MG63 (cell line): ENCODE measurements at regions not wholly inside any gene's neighbourhood (a gene's known extent, or its start where the extent isn't known, plus 50 kb on each side); places are given as distances from the start of the nearest gene placed in this dataset.
"Not testable (repeated sequence)": the region's sequence is repeated elsewhere in the genome, so short reads cannot be mapped to it uniquely, and the experiment has no call there.

ENCODE experiments used
- DNase-seq: peaks from one replicate; pipeline ENCODE4 v3.0.0-alpha.2; 2020
- H3K27me3 ChIP-seq: fragments of 250-450 bp; sonication (Bioruptor Pico); 2 replicates; pipeline ENCODE4 v1.5.1; 2020; ENCODE audit warnings: mild to moderate bottlenecking, moderate library complexity
- H3K36me3 ChIP-seq: fragments of 250-450 bp; sonication (Bioruptor Pico); 2 replicates; pipeline ENCODE4 v1.5.1; 2020; ENCODE audit warnings: mild to moderate bottlenecking, moderate library complexity
- H3K4me3 ChIP-seq: fragments of 250-450 bp; sonication (Bioruptor Pico); 2 replicates; pipeline ENCODE4 v1.5.1; 2020; ENCODE audit warnings: mild to moderate bottlenecking, moderate library complexity
- H3K9me3 ChIP-seq: fragments of 250-450 bp; sonication (Bioruptor Pico); 2 replicates; pipeline ENCODE4 v1.5.1; 2020; ENCODE audit warnings: mild to moderate bottlenecking, moderate library complexity

GRCh38 chr9:80690349-80690939 is 998.9 kb downstream of the TLE1 start:
- DNase-seq = no peak
- Histone ChIP-seq H3K27me3 (no peaks in the 10 kb centered on the region), H3K36me3 (no peaks in the 10 kb centered on the region), H3K9me3 (no peaks in the 10 kb centered on the region), H3K4me3 (no peak overlapping the region)

- DNase-seq = no peak
- Histone ChIP-seq H3K36me3 (no peaks in the 10 kb centered on the region), H3K9me3 (no peaks in the 10 kb centered on the region), H3K27me3 (no peaks in the 10 kb centered on the region), H3K4me3 (no peak overlapping the region)
Observed at GRCh38 chr9:80679916-80680315, 1009.4 kb downstream of the TLE1 start.

- DNase-seq = no peak
- no peaks in the 10 kb centered on the region for H3K36me3 ChIP-seq
- H3K27me3 ChIP-seq = no peaks in the 10 kb centered on the region
- H3K9me3 ChIP-seq = no peaks in the 10 kb centered on the region
- H3K4me3 ChIP-seq = no peak overlapping the region
Observed at GRCh38 chr9:80678906-80679305, 1010.4 kb downstream of the TLE1 start.

- H3K4me3 ChIP-seq = no peak overlapping the region
- H3K27me3 ChIP-seq = no peaks in the 10 kb centered on the region
- no peak for DNase-seq
- no peaks in the 10 kb centered on the region for H3K36me3 ChIP-seq
- no peaks in the 10 kb centered on the region for H3K9me3 ChIP-seq
Observed at GRCh38 chr9:80673496-80673895, 1015.9 kb downstream of the TLE1 start.

GRCh38 chr9:80665479-80665878 is 1023.9 kb downstream of the TLE1 start:
- H3K9me3 ChIP-seq = no peaks in the 10 kb centered on the region
- no peak for DNase-seq
- H3K4me3 ChIP-seq = no peak overlapping the region
- no peaks in the 10 kb centered on the region for H3K36me3 ChIP-seq
- no peaks in the 10 kb centered on the region for H3K27me3 ChIP-seq

GRCh38 chr9:80664327-80665210 is 1024.8 kb downstream of the TLE1 start:
- no peak for DNase-seq
- Histone ChIP-seq H3K9me3 (no peaks in the 10 kb centered on the region), H3K36me3 (no peaks in the 10 kb centered on the region), H3K27me3 (no peaks in the 10 kb centered on the region), H3K4me3 (no peak overlapping the region)

GRCh38 chr9:80659751-80660150 is 1029.6 kb downstream of the TLE1 start:
- H3K4me3 ChIP-seq, H3K27me3 ChIP-seq, H3K36me3 ChIP-seq, DNase-seq, H3K9me3 ChIP-seq: not testable (repeated sequence)

- Histone ChIP-seq H3K36me3 (no peaks in the 10 kb centered on the region), H3K27me3 (no peaks in the 10 kb centered on the region), H3K4me3 (no peak overlapping the region), H3K9me3 (no peaks in the 10 kb centered on the region)
- peak; percentile 47 for DNase-seq
Observed at GRCh38 chr9:80651044-80651443, 1038.3 kb downstream of the TLE1 start.

- no peaks in the 10 kb centered on the region for H3K36me3 ChIP-seq
- no peaks in the 10 kb centered on the region for H3K27me3 ChIP-seq
- no peaks in the 10 kb centered on the region for H3K9me3 ChIP-seq
- no peak for DNase-seq
- no peak overlapping the region for H3K4me3 ChIP-seq
Observed at GRCh38 chr9:80649496-80649895, 1039.9 kb downstream of the TLE1 start.

GRCh38 chr9:80649001-80649420 is 1040.3 kb downstream of the TLE1 start:
- no peaks in the 10 kb centered on the region for H3K27me3 ChIP-seq
- no peak overlapping the region for H3K4me3 ChIP-seq
- DNase-seq = peak; percentile 69
- no peaks in the 10 kb centered on the region for H3K36me3 ChIP-seq
- no peaks in the 10 kb centered on the region for H3K9me3 ChIP-seq

- H3K4me3 ChIP-seq = no peak overlapping the region
- H3K27me3 ChIP-seq = no peaks in the 10 kb centered on the region
- DNase-seq = no peak
Observed at GRCh38 chr9:80648336-80648735, 1041.0 kb downstream of the TLE1 start.

GRCh38 chr9:80646211-80646610 is 1043.1 kb downstream of the TLE1 start:
- DNase-seq = no peak
- H3K4me3 ChIP-seq = no peak overlapping the region
- H3K9me3 ChIP-seq = no peaks in the 10 kb centered on the region
- H3K36me3 ChIP-seq = no peaks in the 10 kb centered on the region
- no peaks in the 10 kb centered on the region for H3K27me3 ChIP-seq

More at GRCh38 chr9:80648336-80648735, 1041.0 kb downstream of the TLE1 start:
- H3K36me3 ChIP-seq = no peaks in the 10 kb centered on the region
- H3K9me3 ChIP-seq = no peaks in the 10 kb centered on the region

GRCh38 chr9:80644044-80644443 is 1045.3 kb downstream of the TLE1 start:
- Histone ChIP-seq H3K4me3 (no peak overlapping the region), H3K36me3 (no peaks in the 10 kb centered on the region), H3K9me3 (no peaks in the 10 kb centered on the region), H3K27me3 (no peaks in the 10 kb centered on the region)
- DNase-seq = no peak

GRCh38 chr9:80635065-80635464 is 1054.3 kb downstream of the TLE1 start:
- DNase-seq = no peak
- Histone ChIP-seq H3K4me3 (no peak overlapping the region), H3K36me3 (no peaks in the 10 kb centered on the region), H3K9me3 (peaks cover 2% of the 10 kb centered on the region; the same call in 1 of the 2 replicates), H3K27me3 (no peaks in the 10 kb centered on the region)

GRCh38 chr9:80632041-80632440 is 1057.3 kb downstream of the TLE1 start:
- DNase-seq = no peak
- Histone ChIP-seq H3K9me3 (peaks cover 2% of the 10 kb centered on the region; the same call in 1 of the 2 replicates), H3K27me3 (no peaks in the 10 kb centered on the region), H3K36me3 (no peaks in the 10 kb centered on the region), H3K4me3 (no peak overlapping the region)

GRCh38 chr9:80622508-80622907 is 1050.7 kb downstream of the TLE4 start:
- Histone ChIP-seq H3K27me3 (no peaks in the 10 kb centered on the region), H3K9me3 (no peaks in the 10 kb centered on the region), H3K36me3 (no peaks in the 10 kb centered on the region), H3K4me3 (no peak overlapping the region)
- DNase-seq = no peak

GRCh38 chr9:80619356-80619755 is 1047.6 kb downstream of the TLE4 start:
- no peaks in the 10 kb centered on the region for H3K36me3 ChIP-seq
- H3K27me3 ChIP-seq = no peaks in the 10 kb centered on the region
- H3K9me3 ChIP-seq = no peaks in the 10 kb centered on the region
- no peak overlapping the region for H3K4me3 ChIP-seq
- no peak for DNase-seq

- Histone ChIP-seq H3K36me3 (no peaks in the 10 kb centered on the region), H3K9me3 (no peaks in the 10 kb centered on the region), H3K4me3 (no peak overlapping the region), H3K27me3 (no peaks in the 10 kb centered on the region)
- peak; percentile 3 for DNase-seq
Observed at GRCh38 chr9:80615964-80616363, 1044.2 kb downstream of the TLE4 start.
